Parathyroid adenoma (tissue), 2 donors: ENCODE measurements at regions not wholly inside any gene's neighbourhood (a gene's known extent, or its start where the extent isn't known, plus 50 kb on each side); places are given as distances from the start of the nearest gene placed in this dataset.

Experiments
- H2AFZ ChIP-seq: fragments of 300-600 bp; sonication (generic); one replicate; pipeline ENCODE4 v1.7.0; 2017; ENCODE audit warnings: antibody characterized with exemption, mild to moderate bottlenecking
- H3K27ac ChIP-seq: fragments of 300-600 bp; sonication (generic); one replicate; pipeline ENCODE4 v1.7.0; 2017
- H3K27me3 ChIP-seq: fragments of 300-600 bp; sonication (generic); one replicate; pipeline ENCODE4 v1.7.0; 2017; ENCODE audit warnings: low read length; ENCODE audit not compliant: control insufficient read depth, insufficient read depth
- H3K36me3 ChIP-seq: fragments of 300-600 bp; sonication (generic); one replicate; pipeline ENCODE4 v1.7.0; 2017; ENCODE audit warnings: low read length; ENCODE audit not compliant: control insufficient read depth, insufficient read depth
- H3K4me1 ChIP-seq: fragments of 300-600 bp; sonication (generic); one replicate; pipeline ENCODE4 v1.7.0; 2017; ENCODE audit warnings: control low read depth
- H3K4me2 ChIP-seq: fragments of 300-600 bp; sonication (generic); one replicate; pipeline ENCODE4 v1.7.0; 2017; ENCODE audit warnings: low read length
- H3K4me3 ChIP-seq: fragments of 300-600 bp; sonication (generic); one replicate; pipeline ENCODE4 v1.7.0; 2017; ENCODE audit warnings: low read depth, low read length
- H3K79me2 ChIP-seq: fragments of 300-600 bp; sonication (generic); one replicate; pipeline ENCODE4 v1.7.0; 2017; ENCODE audit warnings: control low read depth
- H3K9ac ChIP-seq: fragments of 300-600 bp; sonication (generic); one replicate; pipeline ENCODE4 v1.7.0; 2017; ENCODE audit warnings: mild to moderate bottlenecking
- H3K9me3 ChIP-seq: fragments of 300-600 bp; sonication (generic); one replicate; pipeline ENCODE4 v1.7.0; 2017; ENCODE audit warnings: low read length; ENCODE audit not compliant: control insufficient read depth
- TF ChIP-seq, protein P1 (sequence below): fragments of 300-600 bp; sonication (generic); IDR thresholded peaks from one replicate; pipeline ENCODE4 v1.7.0; 2017; ENCODE audit warnings: antibody characterized with exemption, mild to moderate bottlenecking
- donor health status: primary hyperparathyroidism.

DNA sequence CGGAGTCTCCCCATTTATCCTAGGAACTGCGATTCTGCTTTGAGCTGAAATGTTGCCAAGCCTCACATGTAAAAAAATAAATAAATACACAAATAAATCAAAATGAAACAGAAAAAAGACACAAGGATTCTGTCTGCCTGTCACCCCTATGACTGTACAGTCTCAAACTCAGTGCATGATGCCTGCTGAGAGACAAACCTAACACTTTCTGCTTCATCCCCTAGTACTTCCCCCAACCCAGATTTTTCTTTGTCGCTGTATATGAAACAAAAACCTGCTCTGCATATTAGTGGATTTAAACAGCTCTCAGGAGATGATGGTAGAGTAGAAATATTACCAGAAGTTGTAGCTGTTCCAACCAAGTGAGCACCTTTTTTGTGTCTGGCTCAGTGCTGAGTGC, 530.7 kb upstream of the CFAP20DC start:
- Histone ChIP-seq H3K27ac (no peak overlapping the region), H3K79me2 (no peaks in the 10 kb centered on the region), H3K4me2 (no peak overlapping the region), H3K36me3 (no peaks in the 10 kb centered on the region), H3K9ac (no peak overlapping the region), H2AFZ (no peak overlapping the region), H3K4me3 (no peak overlapping the region), H3K4me1 (no peaks in the 10 kb centered on the region), H3K27me3 (no peaks in the 10 kb centered on the region), H3K9me3 (no peaks in the 10 kb centered on the region)
- TF ChIP-seq, protein P1, sequence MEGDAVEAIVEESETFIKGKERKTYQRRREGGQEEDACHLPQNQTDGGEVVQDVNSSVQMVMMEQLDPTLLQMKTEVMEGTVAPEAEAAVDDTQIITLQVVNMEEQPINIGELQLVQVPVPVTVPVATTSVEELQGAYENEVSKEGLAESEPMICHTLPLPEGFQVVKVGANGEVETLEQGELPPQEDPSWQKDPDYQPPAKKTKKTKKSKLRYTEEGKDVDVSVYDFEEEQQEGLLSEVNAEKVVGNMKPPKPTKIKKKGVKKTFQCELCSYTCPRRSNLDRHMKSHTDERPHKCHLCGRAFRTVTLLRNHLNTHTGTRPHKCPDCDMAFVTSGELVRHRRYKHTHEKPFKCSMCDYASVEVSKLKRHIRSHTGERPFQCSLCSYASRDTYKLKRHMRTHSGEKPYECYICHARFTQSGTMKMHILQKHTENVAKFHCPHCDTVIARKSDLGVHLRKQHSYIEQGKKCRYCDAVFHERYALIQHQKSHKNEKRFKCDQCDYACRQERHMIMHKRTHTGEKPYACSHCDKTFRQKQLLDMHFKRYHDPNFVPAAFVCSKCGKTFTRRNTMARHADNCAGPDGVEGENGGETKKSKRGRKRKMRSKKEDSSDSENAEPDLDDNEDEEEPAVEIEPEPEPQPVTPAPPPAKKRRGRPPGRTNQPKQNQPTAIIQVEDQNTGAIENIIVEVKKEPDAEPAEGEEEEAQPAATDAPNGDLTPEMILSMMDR, result no peak

DNA sequence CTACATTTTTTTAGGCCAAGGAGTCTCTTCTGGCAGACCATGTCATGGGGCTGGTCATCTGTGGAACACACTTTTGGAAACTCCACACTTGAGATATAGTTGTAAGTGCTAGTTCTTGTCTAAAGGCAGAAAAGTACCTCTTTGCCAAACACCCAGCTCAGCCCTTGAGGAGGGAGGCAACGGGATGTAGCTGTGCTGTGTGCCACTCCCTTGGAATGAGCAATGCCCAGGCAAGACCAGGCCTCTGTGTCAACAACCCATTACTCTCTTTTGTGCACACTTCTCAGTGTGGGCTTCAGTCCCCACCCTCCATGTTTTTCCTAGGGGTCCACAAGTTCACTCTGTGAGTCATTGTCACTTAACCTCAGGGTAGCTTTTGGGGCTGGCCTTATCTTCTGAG, 528.3 kb upstream of the CFAP20DC start:
- H3K27me3 ChIP-seq, result no peaks in the 10 kb centered on the region
- H2AFZ ChIP-seq, result no peak overlapping the region
- H3K27ac ChIP-seq, result no peak overlapping the region
- no peak overlapping the region for H3K4me3 ChIP-seq
- H3K4me2 ChIP-seq, result no peak overlapping the region
- H3K79me2 ChIP-seq, result no peaks in the 10 kb centered on the region
- no peaks in the 10 kb centered on the region for H3K9me3 ChIP-seq
- H3K9ac ChIP-seq, result no peak overlapping the region
- no peaks in the 10 kb centered on the region for H3K36me3 ChIP-seq
- TF ChIP-seq, protein P1, result no peak
- no peaks in the 10 kb centered on the region for H3K4me1 ChIP-seq

DNA sequence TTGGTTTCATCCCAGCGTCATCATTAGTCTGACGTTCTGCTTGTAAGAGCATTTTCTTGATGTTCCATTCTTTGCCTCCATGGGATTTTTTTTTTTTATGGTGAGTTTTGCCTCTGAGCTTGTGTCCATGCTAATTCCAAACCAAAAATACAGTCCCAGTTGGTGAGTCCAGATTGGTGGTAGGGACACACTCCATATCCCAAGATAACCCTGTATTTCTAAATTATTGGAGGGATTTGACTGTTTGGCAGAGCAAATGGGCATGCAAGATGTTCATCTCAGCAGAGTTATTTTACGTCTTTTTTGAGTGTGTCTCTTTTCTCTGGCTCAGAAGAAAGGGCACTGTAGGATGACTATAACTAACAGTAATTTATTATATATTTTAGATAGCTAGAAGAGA, 526.8 kb upstream of the CFAP20DC start:
- Histone ChIP-seq H3K36me3 (no peaks in the 10 kb centered on the region), H3K9ac (no peak overlapping the region), H2AFZ (no peak overlapping the region), H3K4me3 (no peak overlapping the region), H3K27me3 (no peaks in the 10 kb centered on the region), H3K27ac (no peak overlapping the region), H3K4me2 (no peak overlapping the region), H3K79me2 (no peaks in the 10 kb centered on the region), H3K9me3 (no peaks in the 10 kb centered on the region), H3K4me1 (no peaks in the 10 kb centered on the region)
- TF ChIP-seq, protein P1, result no peak

DNA sequence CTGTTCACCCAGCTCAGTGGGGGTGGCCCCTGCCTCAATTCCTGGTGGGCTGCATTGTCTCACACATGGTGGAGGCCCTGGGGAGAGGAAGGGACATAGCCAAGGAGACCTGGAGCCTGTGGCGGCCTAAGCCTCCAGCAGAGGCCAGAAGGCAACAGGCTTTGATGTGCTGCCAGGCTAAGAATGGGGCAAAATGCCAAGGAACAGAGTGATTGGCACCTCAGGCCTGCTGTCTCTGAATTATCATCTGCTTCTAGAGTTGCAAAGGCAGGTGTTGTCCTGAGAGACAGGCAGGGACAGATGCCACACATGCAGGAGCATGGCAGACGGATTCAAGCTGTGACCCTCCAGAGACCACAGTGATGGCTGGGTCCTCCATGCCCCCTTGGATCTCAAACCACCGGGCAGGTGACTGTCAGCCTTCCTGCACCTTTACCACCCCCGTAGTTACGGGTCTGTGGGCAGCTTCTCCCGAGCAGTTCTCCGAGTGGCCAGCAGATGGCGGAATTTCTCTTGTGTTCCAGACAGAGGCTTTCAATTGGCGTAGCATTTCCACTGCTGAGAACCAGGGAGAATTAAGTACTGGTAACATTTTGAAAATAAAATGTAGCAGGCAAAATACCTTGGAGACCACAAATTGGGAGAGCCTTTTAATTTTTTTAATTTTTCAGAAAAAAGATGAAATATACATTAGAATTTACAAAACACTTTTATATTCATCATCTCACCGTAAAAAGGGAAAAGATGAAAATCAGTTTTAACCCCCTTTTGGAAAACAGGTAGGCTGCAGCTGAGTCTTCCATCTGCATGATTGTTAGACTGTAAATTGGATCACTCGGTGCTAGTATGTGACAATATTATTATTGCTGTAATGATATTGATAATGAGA, 525.5 kb upstream of the CFAP20DC start:
- Histone ChIP-seq H3K27me3 (no peaks in the 10 kb centered on the region), H3K4me3 (no peak overlapping the region), H3K36me3 (no peaks in the 10 kb centered on the region), H3K79me2 (no peaks in the 10 kb centered on the region), H3K9ac (no peak overlapping the region), H3K9me3 (no peaks in the 10 kb centered on the region), H2AFZ (peak overlapping the region; percentile 20), H3K27ac (no peak overlapping the region), H3K4me2 (no peak overlapping the region), H3K4me1 (no peaks in the 10 kb centered on the region)
- TF ChIP-seq, protein P1, result peak; percentile 96

DNA sequence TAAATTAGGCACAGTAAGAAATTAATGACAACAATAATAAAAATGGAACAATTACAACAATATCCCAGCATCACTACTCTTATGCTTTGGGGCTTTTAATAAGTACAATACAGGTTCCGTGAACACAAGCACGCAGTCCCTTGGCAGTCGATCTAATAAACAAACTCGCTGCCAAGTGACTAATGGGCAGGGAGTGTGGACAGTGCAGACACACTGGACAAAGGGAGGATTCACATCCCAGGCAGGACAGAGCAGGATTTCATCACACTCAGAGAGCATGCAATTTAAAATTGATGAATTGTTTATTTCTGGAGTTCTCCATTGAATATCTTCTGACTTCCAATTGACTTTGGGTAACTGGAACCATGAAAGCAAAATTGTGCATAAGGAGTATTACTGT, 524.1 kb upstream of the CFAP20DC start:
- Histone ChIP-seq H2AFZ (no peak overlapping the region), H3K9me3 (no peaks in the 10 kb centered on the region), H3K9ac (no peak overlapping the region), H3K4me3 (no peak overlapping the region), H3K36me3 (no peaks in the 10 kb centered on the region), H3K79me2 (no peaks in the 10 kb centered on the region), H3K27ac (no peak overlapping the region), H3K4me2 (no peak overlapping the region), H3K4me1 (no peaks in the 10 kb centered on the region), H3K27me3 (no peaks in the 10 kb centered on the region)
- TF ChIP-seq, protein P1, result no peak
